ENCODE measurements at regions not wholly inside any gene's neighbourhood (a gene's known extent, or its start where the extent isn't known, plus 50 kb on each side); places are given as distances from the start of the nearest gene placed in this dataset.

DNA sequence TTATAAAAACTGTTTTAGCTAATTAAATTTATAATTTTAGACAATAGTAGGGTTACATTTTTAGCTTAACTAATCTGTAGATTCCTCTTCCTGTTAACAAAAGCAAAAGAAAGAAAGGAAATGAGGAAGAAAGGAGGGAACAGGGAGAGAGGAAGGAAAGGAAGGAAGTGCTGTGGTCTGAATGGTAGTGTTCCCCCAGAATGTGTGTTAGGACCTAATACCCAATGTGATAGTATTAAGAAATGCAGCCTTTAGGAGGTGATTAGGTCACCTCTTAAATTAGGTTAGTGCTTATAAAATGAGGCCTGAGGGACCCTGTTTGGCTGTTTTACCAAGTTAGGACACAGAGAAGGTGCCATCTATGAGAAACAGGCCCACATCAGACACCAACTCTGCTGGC, 136.9 kb upstream of the SAMSN1 start:
- TF ChIP-seq, protein P1, sequence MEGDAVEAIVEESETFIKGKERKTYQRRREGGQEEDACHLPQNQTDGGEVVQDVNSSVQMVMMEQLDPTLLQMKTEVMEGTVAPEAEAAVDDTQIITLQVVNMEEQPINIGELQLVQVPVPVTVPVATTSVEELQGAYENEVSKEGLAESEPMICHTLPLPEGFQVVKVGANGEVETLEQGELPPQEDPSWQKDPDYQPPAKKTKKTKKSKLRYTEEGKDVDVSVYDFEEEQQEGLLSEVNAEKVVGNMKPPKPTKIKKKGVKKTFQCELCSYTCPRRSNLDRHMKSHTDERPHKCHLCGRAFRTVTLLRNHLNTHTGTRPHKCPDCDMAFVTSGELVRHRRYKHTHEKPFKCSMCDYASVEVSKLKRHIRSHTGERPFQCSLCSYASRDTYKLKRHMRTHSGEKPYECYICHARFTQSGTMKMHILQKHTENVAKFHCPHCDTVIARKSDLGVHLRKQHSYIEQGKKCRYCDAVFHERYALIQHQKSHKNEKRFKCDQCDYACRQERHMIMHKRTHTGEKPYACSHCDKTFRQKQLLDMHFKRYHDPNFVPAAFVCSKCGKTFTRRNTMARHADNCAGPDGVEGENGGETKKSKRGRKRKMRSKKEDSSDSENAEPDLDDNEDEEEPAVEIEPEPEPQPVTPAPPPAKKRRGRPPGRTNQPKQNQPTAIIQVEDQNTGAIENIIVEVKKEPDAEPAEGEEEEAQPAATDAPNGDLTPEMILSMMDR (IDR thresholded peaks at IDR 0.05) = no peak
- TF ChIP-seq POLR2A (IDR thresholded peaks at IDR 0.05) = no peak
